Putamen (tissue), 1 donor: ENCODE measurements at regions not wholly inside any gene's neighbourhood (a gene's known extent, or its start where the extent isn't known, plus 50 kb on each side); places are given as distances from the start of the nearest gene placed in this dataset.
A peak's percentile ranks its signal among the peaks of the same experiment; 100 is the strongest.

Experiments used
- DNase-seq: peaks from one replicate; pipeline ENCODE4 v3.0.0-alpha.2; 2016; ENCODE audit warnings: low spot score

- no peak for DNase-seq
Observed at GRCh38 chr2:145058457-145058856, 538.5 kb upstream of the ZEB2 start.

GRCh38 chr2:145055651-145056050, 535.7 kb upstream of the ZEB2 start:
- DNase-seq = no peak

GRCh38 chr2:145050134-145050533, 530.2 kb upstream of the ZEB2 start:
- DNase-seq = no peak

- DNase-seq = no peak
Observed at GRCh38 chr2:145049475-145049874, 529.6 kb upstream of the ZEB2 start.

- no peak for DNase-seq
Observed at GRCh38 chr2:145047554-145047953, 527.6 kb upstream of the ZEB2 start.

- DNase-seq = no peak
Observed at GRCh38 chr2:145044491-145044890, 524.6 kb upstream of the ZEB2 start.

- DNase-seq = peak; percentile 83
Observed at GRCh38 chr2:145043399-145043834, 523.5 kb upstream of the ZEB2 start.

GRCh38 chr2:145041706-145042105, 521.8 kb upstream of the ZEB2 start:
- no peak for DNase-seq

GRCh38 chr2:145040433-145040832, 520.5 kb upstream of the ZEB2 start:
- no peak for DNase-seq

GRCh38 chr2:145038041-145038525, 518.2 kb upstream of the ZEB2 start:
- peak; percentile 92 for DNase-seq

GRCh38 chr2:145036421-145037011, 516.6 kb upstream of the ZEB2 start:
- DNase-seq = no peak

GRCh38 chr2:145034511-145034910, 514.6 kb upstream of the ZEB2 start:
- DNase-seq = no peak

- DNase-seq = no peak
Observed at GRCh38 chr2:145033438-145033837, 513.5 kb upstream of the ZEB2 start.

GRCh38 chr2:145032791-145033190, 512.9 kb upstream of the ZEB2 start:
- no peak for DNase-seq

- no peak for DNase-seq
Observed at GRCh38 chr2:145029873-145030272, 510.0 kb upstream of the ZEB2 start.

- no peak for DNase-seq
Observed at GRCh38 chr2:145029081-145029480, 509.2 kb upstream of the ZEB2 start.

- no peak for DNase-seq
Observed at GRCh38 chr2:145028101-145028920, 508.4 kb upstream of the ZEB2 start.

GRCh38 chr2:145026456-145027455, 506.8 kb upstream of the ZEB2 start:
- DNase-seq = no peak

GRCh38 chr2:145025382-145025781, 505.5 kb upstream of the ZEB2 start:
- DNase-seq = no peak

- DNase-seq = no peak
Observed at GRCh38 chr2:145023334-145023934, 503.5 kb upstream of the ZEB2 start.

GRCh38 chr2:145022666-145023333, 502.9 kb upstream of the ZEB2 start:
- no peak for DNase-seq
